WERI-Rb-1 (cell line): ENCODE measurements at regions not wholly inside any gene's neighbourhood (a gene's known extent, or its start where the extent isn't known, plus 50 kb on each side); places are given as distances from the start of the nearest gene placed in this dataset.

Experiments used
- DNase-seq: peaks from one replicate; pipeline ENCODE4 v3.0.0-alpha.2; 2020
- H3K27ac ChIP-seq: fragments of 250-450 bp; sonication (Bioruptor Pico); 2 replicates; pipeline ENCODE4 v1.5.1; 2020; ENCODE audit warnings: mild to moderate bottlenecking, moderate library complexity
- H3K27me3 ChIP-seq: fragments of 250-450 bp; sonication (Bioruptor Pico); 2 replicates; pipeline ENCODE4 v1.5.1; 2021; ENCODE audit warnings: mild to moderate bottlenecking, low read depth, moderate library complexity; ENCODE audit not compliant: insufficient read depth, severe bottlenecking
- H3K36me3 ChIP-seq: fragments of 250-450 bp; sonication (Bioruptor Pico); 2 replicates; pipeline ENCODE4 v1.5.1; 2020; ENCODE audit warnings: mild to moderate bottlenecking, moderate library complexity
- H3K4me3 ChIP-seq: 2 replicates; pipeline ENCODE4 v1.5.1; 2011; ENCODE audit warnings: low read depth, mild to moderate bottlenecking, control low read depth, low read length
- H3K9me3 ChIP-seq: fragments of 250-450 bp; sonication (Bioruptor Pico); 2 replicates; pipeline ENCODE4 v1.5.1; 2021; ENCODE audit warnings: mild to moderate bottlenecking, moderate library complexity; ENCODE audit not compliant: severe bottlenecking
- CTCF ChIP-seq: IDR thresholded peaks from 2 replicates; pipeline ENCODE4 v1.5.1; 2011; ENCODE audit warnings: low read depth, mild to moderate bottlenecking, control low read depth, inconsistent platforms, low read length

- peaks cover 25% of the 10 kb centered on the region for H3K27me3 ChIP-seq
- H3K27ac ChIP-seq = no peak overlapping the region
- DNase-seq = no peak
- no peak overlapping the region for H3K4me3 ChIP-seq
- no peak for TF ChIP-seq CTCF
- peaks cover 4% of the 10 kb centered on the region for H3K9me3 ChIP-seq
- H3K36me3 ChIP-seq = no peaks in the 10 kb centered on the region
Observed at GRCh38 chr11:134799386-134799785, 387.3 kb upstream of the B3GAT1 start.

DNA sequence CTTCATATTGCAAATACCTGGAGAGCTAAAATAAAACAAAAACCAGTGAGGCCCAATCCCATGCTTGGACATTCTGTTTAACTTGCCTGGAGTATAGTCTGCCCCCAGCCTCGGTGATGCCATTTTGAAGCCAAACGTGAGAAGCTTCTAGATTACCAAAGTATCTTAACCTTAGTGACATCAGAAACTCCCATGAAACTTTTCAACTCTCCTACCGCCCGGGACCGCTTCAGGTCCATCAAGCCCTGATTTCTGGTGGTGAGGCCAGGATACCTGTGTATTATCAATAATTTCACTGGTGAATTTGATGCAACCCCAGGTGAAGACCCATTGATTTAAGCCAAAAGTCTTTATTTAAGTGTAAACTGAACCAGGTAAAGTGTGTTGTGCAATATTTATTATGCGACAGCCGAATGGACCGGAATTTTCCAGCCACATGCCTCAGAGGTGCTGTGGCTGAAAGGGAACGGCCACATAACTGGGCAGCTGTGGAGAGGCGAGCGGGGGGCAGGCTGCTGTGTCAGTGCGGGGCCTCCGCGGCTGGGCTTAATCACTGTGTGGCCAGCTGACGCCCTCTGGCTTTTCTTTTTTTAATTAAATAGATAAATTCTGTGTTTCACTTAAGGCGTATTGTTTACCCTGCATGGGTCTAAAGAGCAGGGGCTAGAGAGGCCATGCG, 385.5 kb upstream of the B3GAT1 start:
- Histone ChIP-seq H3K27ac (no peak overlapping the region), H3K4me3 (no peak overlapping the region), H3K9me3 (peaks cover 4% of the 10 kb centered on the region), H3K27me3 (peaks cover 15% of the 10 kb centered on the region), H3K36me3 (no peaks in the 10 kb centered on the region)
- DNase-seq = no peak
- no peak for TF ChIP-seq CTCF

- Histone ChIP-seq H3K27me3 (peaks cover 8% of the 10 kb centered on the region), H3K9me3 (peaks cover 4% of the 10 kb centered on the region), H3K27ac (no peak overlapping the region), H3K4me3 (no peak overlapping the region), H3K36me3 (no peaks in the 10 kb centered on the region)
- no peak for TF ChIP-seq CTCF
- DNase-seq = no peak
Observed at GRCh38 chr11:134795017-134795416, 383.0 kb upstream of the B3GAT1 start.

- H3K27ac ChIP-seq = no peak overlapping the region
- no peak for DNase-seq
- TF ChIP-seq CTCF = no peak
- no peak overlapping the region for H3K4me3 ChIP-seq
- peaks cover 4% of the 10 kb centered on the region for H3K9me3 ChIP-seq
- H3K36me3 ChIP-seq = no peaks in the 10 kb centered on the region
- H3K27me3 ChIP-seq = peaks cover 6% of the 10 kb centered on the region
Observed at GRCh38 chr11:134794192-134794591, 382.1 kb upstream of the B3GAT1 start.

- H3K9me3 ChIP-seq = peaks cover 4% of the 10 kb centered on the region
- H3K27ac ChIP-seq = no peak overlapping the region
- peaks cover 4% of the 10 kb centered on the region for H3K27me3 ChIP-seq
- no peak for TF ChIP-seq CTCF
- H3K4me3 ChIP-seq = no peak overlapping the region
- H3K36me3 ChIP-seq = no peaks in the 10 kb centered on the region
- DNase-seq = peak; percentile 31
Observed at GRCh38 chr11:134792677-134793076, 380.6 kb upstream of the B3GAT1 start.

- Histone ChIP-seq H3K27me3 (peaks cover 4% of the 10 kb centered on the region), H3K9me3 (peaks cover 4% of the 10 kb centered on the region), H3K36me3 (no peaks in the 10 kb centered on the region), H3K27ac (no peak overlapping the region), H3K4me3 (no peak overlapping the region)
- TF ChIP-seq CTCF = no peak
- no peak for DNase-seq
Observed at GRCh38 chr11:134792044-134792443, 380.0 kb upstream of the B3GAT1 start.
